GM12878 (cell line): ENCODE measurements at regions not wholly inside any gene's neighbourhood (a gene's known extent, or its start where the extent isn't known, plus 50 kb on each side); places are given as distances from the start of the nearest gene placed in this dataset. TPM values are rescaled to one million over a fixed set of nuclear protein-coding genes. Genes with fewer than 3 reads are reported as not detected.
"Not testable (repeated sequence)": the region's sequence is repeated elsewhere in the genome, so short reads cannot be mapped to it uniquely, and the experiment has no call there.

Source experiments
- ATAC-seq: fragments of 200-7000 bp; cut with Tn5 transposase; 3 replicates; pipeline ENCODE4 v1.9.1; 2020; ENCODE audit warnings: mild to moderate bottlenecking, moderate library complexity
- BruUV-seq: library from RNA; stranded (reverse); fragments of 400-500 nt; replicated peaks from 2 replicates; lab custom pipeline; 2021; lab: Mats Ljungman, UMichigan
- CTCF ChIA-PET: fragments of 300-600 bp; sonication (Branson Sonifier 250); formaldehyde crosslinking; extraction: SDS; loops from one replicate; lab custom pipeline; 2021; ENCODE audit warnings: inconsistent platforms; lab: Yijun Ruan, JAX
- POLR2A ChIA-PET: fragments of 350-600 bp; formaldehyde crosslinking; extraction: SDS; loops from one replicate; lab custom pipeline; 2021; ENCODE audit warnings: inconsistent platforms; lab: Charles Lee
- RAD21 ChIA-PET: fragments of 300-600 bp; sonication (Branson Sonifier 250); formaldehyde crosslinking; loops from one replicate; lab custom pipeline; 2023; ENCODE audit warnings: antibody characterized with exemption; ENCODE audit not compliant: unreplicated experiment; lab: Charles Lee
- SMC1A ChIA-PET: fragments of 300-600 bp; sonication (Branson Sonifier 250); formaldehyde crosslinking; loops from one replicate; lab custom pipeline; 2023; ENCODE audit not compliant: unreplicated experiment, uncharacterized antibody; lab: Charles Lee
- DNase-seq: peaks from one replicate; pipeline ENCODE4 v3.0.0-alpha.2; 2011; ENCODE audit warnings: low read depth, low spot score
- FAIRE-seq: peaks from 3 replicates; lab custom pipeline; 2011; peaks lifted over from hg19 to GRCh38; lab: Jason Lieb, UNC
- H2AFZ ChIP-seq: 2 replicates; pipeline ENCODE4 v1.6.0; 2011; ENCODE audit warnings: low read depth, low read length, control low read depth; ENCODE audit not compliant: control insufficient read depth
- H3K27ac ChIP-seq: 2 replicates; pipeline ENCODE4 v1.5.1; 2011; ENCODE audit warnings: control low read depth; ENCODE audit not compliant: control insufficient read depth, insufficient read depth
- H3K27me3 ChIP-seq, 2 experiments: replicated peaks in 1 of 2; 2 replicates each; pipeline versions ENCODE4 v1.6.0 to v1.6.1; 2011; ENCODE audit warnings: low read length in 1 of 2; ENCODE audit not compliant: control insufficient read depth in 2 of 2, insufficient read depth in 2 of 2
- H3K36me3 ChIP-seq, 2 experiments: 2 replicates each; pipeline ENCODE4 v1.5.1; 2011; ENCODE audit warnings: low read length in 1 of 2; ENCODE audit not compliant: control insufficient read depth in 2 of 2, insufficient read depth in 2 of 2
- H3K4me1 ChIP-seq: 2 replicates; pipeline ENCODE4 v1.6.1; 2011; ENCODE audit warnings: mild to moderate bottlenecking, low read length, moderate library complexity, mixed read lengths; ENCODE audit not compliant: control insufficient read depth, insufficient read depth
- H3K4me2 ChIP-seq: 2 replicates; pipeline ENCODE4 v1.6.0; 2011; ENCODE audit warnings: control low read depth; ENCODE audit not compliant: control insufficient read depth, insufficient read depth
- H3K4me3 ChIP-seq: fragments of 200-600 bp; sonication (generic); 2 replicates; pipeline ENCODE4 v1.5.1; 2016
- H3K79me2 ChIP-seq: 2 replicates; pipeline ENCODE4 v1.6.0; 2011; ENCODE audit warnings: low read length; ENCODE audit not compliant: control insufficient read depth, insufficient read depth
- H3K9ac ChIP-seq: 2 replicates; pipeline ENCODE4 v1.8.0; 2011; ENCODE audit warnings: low read length, control low read depth, mixed read lengths; ENCODE audit not compliant: control insufficient read depth, insufficient read depth
- H3K9me3 ChIP-seq: replicated peaks from 3 replicates; pipeline ENCODE4 v1.5.1; 2011; ENCODE audit warnings: mild to moderate bottlenecking, low read length; ENCODE audit not compliant: control insufficient read depth, insufficient read depth
- H4K20me1 ChIP-seq: 2 replicates; pipeline ENCODE4 v1.6.0; 2011; ENCODE audit not compliant: control insufficient read depth, insufficient read depth
- BCLAF1 ChIP-seq: fragments of 450-650 bp; IDR thresholded peaks from 2 replicates; pipeline ENCODE4 v1.6.1; 2017; ENCODE audit warnings: antibody characterized with exemption, mild to moderate bottlenecking, moderate library complexity
- DPF2 ChIP-seq: fragments of 450-650 bp; IDR thresholded peaks from 2 replicates; pipeline ENCODE4 v1.6.1; 2017; ENCODE audit warnings: mild to moderate bottlenecking
- FOS ChIP-seq: IDR thresholded peaks from 3 replicates; pipeline ENCODE4 v1.6.1; 2011; ENCODE audit warnings: borderline replicate concordance; ENCODE audit not compliant: insufficient read length; ENCODE audit errors: extremely low read depth
- JUNB ChIP-seq: IDR thresholded peaks from 2 replicates; pipeline ENCODE4 v1.6.1; 2016; ENCODE audit warnings: antibody characterized with exemption, mild to moderate bottlenecking
- JUND ChIP-seq: IDR thresholded peaks from 2 replicates; pipeline ENCODE4 v1.6.1; 2012; ENCODE audit warnings: low read depth, mild to moderate bottlenecking, low read length, improper control_type of control experiment, moderate library complexity
- MLLT1 ChIP-seq: fragments of 450-650 bp; IDR thresholded peaks from 2 replicates; pipeline ENCODE4 v1.6.1; 2016; ENCODE audit warnings: mild to moderate bottlenecking
- ZNF207 ChIP-seq: fragments of 450-650 bp; IDR thresholded peaks from 2 replicates; pipeline ENCODE4 v1.6.1; 2014; ENCODE audit warnings: antibody characterized with exemption, mild to moderate bottlenecking, borderline replicate concordance
- WGBS: methylation state at CpG from one replicate; pipeline ENCODE4 v1.1.6; 2016; ENCODE audit warnings: low lambda C conversion rate; ENCODE audit not compliant: insufficient replicate concordance, insufficient coverage; ENCODE audit errors: missing lambda C conversion rate; 5-methylcytosine and 5-hydroxymethylcytosine counted together
- in situ Hi-C: fragments of 300-500 bp; cut with MboI; formaldehyde crosslinking; loops from 9 replicates; pipeline ENCODE4 v1.14.3; 2018; ENCODE audit warnings: mixed read lengths
- intact Hi-C: fragments of 100-400 bp; cut with micrococcal nuclease; formaldehyde crosslinking; loops from one replicate; pipeline ENCODE4 v1.14.2; 2022; ENCODE audit not compliant: unreplicated experiment
- small RNA-seq: library from RNA; depleted of rRNA; stranded (forward); fragments of <200 nt; gene quantifications from one replicate; pipeline ENCODE3, GENCODE V24; 2014

- TF ChIP-seq MLLT1 (no peak), BCLAF1 (no peak), ZNF207 (no peak), JUNB (no peak), DPF2 (no peak), JUND (no peak), FOS (no peak)
Observed at GRCh38 chr4:100008048-100008447, 58.0 kb upstream of the H2AZ1 start (continued).

GRCh38 chr4:100006161-100006560, 56.1 kb upstream of the H2AZ1 start:
- H3K9me3 ChIP-seq, H3K79me2 ChIP-seq, H2AFZ ChIP-seq, FAIRE-seq, H3K4me1 ChIP-seq, H4K20me1 ChIP-seq, H3K4me2 ChIP-seq, H3K27ac ChIP-seq, ATAC-seq, RAD21 ChIA-PET, DNase-seq, H3K36me3 ChIP-seq, in situ Hi-C loops, intact Hi-C loops, H3K4me3 ChIP-seq, BruUV-seq, H3K9ac ChIP-seq, POLR2A ChIA-PET, H3K27me3 ChIP-seq: not testable (repeated sequence)
- CTCF ChIA-PET = interaction anchor here (1.4 kb wide), 1 partner anchor 8 kb away, joined by 7 read pairs; no protein-coding TSS in a partner anchor
- SMC1A ChIA-PET = interaction anchor here (2.1 kb wide), 1 partner anchor 8 kb away, joined by 5 read pairs; no protein-coding TSS in a partner anchor
- WGBS = 62% methylated on average over 4 of the region's 23 CpGs

Small RNA genes in the stretch of these regions (small RNA-seq; reads per million reads assigned to genes)
- gene DYNLL1P6 = not detected
